Type B pancreatic cell (in vitro differentiated cells): ENCODE measurements at regions not wholly inside any gene's neighbourhood (a gene's known extent, or its start where the extent isn't known, plus 50 kb on each side); places are given as distances from the start of the nearest gene placed in this dataset.

Experiments
- DNase-seq: peaks from one replicate; pipeline ENCODE4 v3.0.0; 2021; ENCODE audit warnings: mixed read lengths; ENCODE audit not compliant: unreplicated experiment; ENCODE audit errors: extremely low spot score
- H3K27ac Mint-ChIP-seq: 2 replicates; pipeline ENCODE4 v1.8.0; 2021; ENCODE audit warnings: mild to moderate bottlenecking, mixed read lengths
- H3K27me3 Mint-ChIP-seq: 2 replicates; pipeline ENCODE4 v1.8.0; 2021; ENCODE audit warnings: mixed read lengths
- H3K36me3 Mint-ChIP-seq: 2 replicates; pipeline ENCODE4 v1.8.0; 2021; ENCODE audit warnings: mixed read lengths
- H3K4me1 Mint-ChIP-seq: one replicate; pipeline ENCODE4 v1.8.0; 2021; ENCODE audit warnings: mixed read lengths; ENCODE audit not compliant: unreplicated experiment
- H3K4me3 Mint-ChIP-seq: 2 replicates; pipeline ENCODE4 v1.8.0; 2021; ENCODE audit warnings: mild to moderate bottlenecking, mixed read lengths
- H3K9me3 Mint-ChIP-seq: 2 replicates; pipeline ENCODE4 v1.8.0; 2021; ENCODE audit warnings: mixed read lengths
- CTCF ChIP-seq: fragments of 200-600 bp; sonication (generic); conservative IDR thresholded peaks from 2 replicates; pipeline ENCODE4 v1.5.0; 2021; ENCODE audit warnings: antibody characterized with exemption, mild to moderate bottlenecking

- Mint-ChIP-seq H3K9me3 (no peaks in the 10 kb centered on the region), H3K36me3 (no peaks in the 10 kb centered on the region)
Measured at GRCh38 chr1:73770109-73770905, 427.7 kb downstream of the LRRIQ3 start.

GRCh38 chr1:73766786-73767348 lies 431.1 kb downstream of the LRRIQ3 start:
- H3K27ac Mint-ChIP-seq: no peak overlapping the region
- H3K4me1 Mint-ChIP-seq: no peaks in the 10 kb centered on the region
- DNase-seq: no peak
- no peak for TF ChIP-seq CTCF
- no peaks in the 10 kb centered on the region for H3K27me3 Mint-ChIP-seq
- H3K4me3 Mint-ChIP-seq: no peak overlapping the region
- no peaks in the 10 kb centered on the region for H3K36me3 Mint-ChIP-seq
- no peaks in the 10 kb centered on the region for H3K9me3 Mint-ChIP-seq

More at GRCh38 chr1:73770109-73770905, 427.7 kb downstream of the LRRIQ3 start:
- no peak overlapping the region for H3K4me3 Mint-ChIP-seq
- no peak for TF ChIP-seq CTCF
- H3K4me1 Mint-ChIP-seq: no peaks in the 10 kb centered on the region
- no peak overlapping the region for H3K27ac Mint-ChIP-seq
- no peak for DNase-seq
- H3K27me3 Mint-ChIP-seq: no peaks in the 10 kb centered on the region

GRCh38 chr1:73765551-73766233 lies 432.3 kb downstream of the LRRIQ3 start:
- Mint-ChIP-seq H3K27me3 (no peaks in the 10 kb centered on the region), H3K4me3 (no peak overlapping the region), H3K4me1 (no peaks in the 10 kb centered on the region), H3K36me3 (no peaks in the 10 kb centered on the region), H3K27ac (no peak overlapping the region), H3K9me3 (no peaks in the 10 kb centered on the region)
- no peak for DNase-seq
- TF ChIP-seq CTCF: no peak

GRCh38 chr1:73761559-73761958 lies 436.4 kb downstream of the LRRIQ3 start:
- no peak for TF ChIP-seq CTCF
- DNase-seq: no peak
- no peak overlapping the region for H3K27ac Mint-ChIP-seq
- no peaks in the 10 kb centered on the region for H3K36me3 Mint-ChIP-seq
- H3K4me3 Mint-ChIP-seq: no peak overlapping the region
- H3K9me3 Mint-ChIP-seq: no peaks in the 10 kb centered on the region
- H3K27me3 Mint-ChIP-seq: no peaks in the 10 kb centered on the region
- no peaks in the 10 kb centered on the region for H3K4me1 Mint-ChIP-seq

- TF ChIP-seq CTCF: no peak
- Mint-ChIP-seq H3K27me3 (no peaks in the 10 kb centered on the region), H3K27ac (no peak overlapping the region), H3K4me3 (no peak overlapping the region), H3K4me1 (no peaks in the 10 kb centered on the region), H3K36me3 (no peaks in the 10 kb centered on the region), H3K9me3 (no peaks in the 10 kb centered on the region)
- no peak for DNase-seq
Measured at GRCh38 chr1:73759011-73759410, 439.0 kb downstream of the LRRIQ3 start.
